ENCODE measurements at regions not wholly inside any gene's neighbourhood (a gene's known extent, or its start where the extent isn't known, plus 50 kb on each side); places are given as distances from the start of the nearest gene placed in this dataset.

DNA sequence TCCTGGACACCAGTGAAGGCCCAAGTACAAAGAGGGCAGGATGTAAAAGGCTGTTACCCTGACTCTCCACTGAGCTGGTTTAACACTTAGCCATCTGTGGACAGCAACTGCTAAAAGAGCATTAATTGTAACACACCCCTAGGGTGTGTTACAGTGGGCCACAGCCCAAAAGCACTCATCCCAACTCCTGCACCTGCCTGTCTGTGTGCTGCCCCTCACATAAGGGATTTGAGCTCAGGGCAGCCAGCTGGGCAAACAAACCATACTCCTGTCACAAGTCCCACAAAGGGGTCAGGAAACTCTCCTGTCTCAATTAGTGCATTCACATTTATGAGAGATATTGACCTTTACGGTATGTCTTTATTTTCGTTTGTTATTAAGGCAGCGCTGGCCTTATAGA is 833.1 kb upstream of the NXPH2 start:
- no peak for TF ChIP-seq ZBTB7A (IDR thresholded peaks at IDR 0.05; ENCODE audit: borderline replicate concordance, control insufficient read depth, low read depth, low read length)
- TF ChIP-seq, protein P1, sequence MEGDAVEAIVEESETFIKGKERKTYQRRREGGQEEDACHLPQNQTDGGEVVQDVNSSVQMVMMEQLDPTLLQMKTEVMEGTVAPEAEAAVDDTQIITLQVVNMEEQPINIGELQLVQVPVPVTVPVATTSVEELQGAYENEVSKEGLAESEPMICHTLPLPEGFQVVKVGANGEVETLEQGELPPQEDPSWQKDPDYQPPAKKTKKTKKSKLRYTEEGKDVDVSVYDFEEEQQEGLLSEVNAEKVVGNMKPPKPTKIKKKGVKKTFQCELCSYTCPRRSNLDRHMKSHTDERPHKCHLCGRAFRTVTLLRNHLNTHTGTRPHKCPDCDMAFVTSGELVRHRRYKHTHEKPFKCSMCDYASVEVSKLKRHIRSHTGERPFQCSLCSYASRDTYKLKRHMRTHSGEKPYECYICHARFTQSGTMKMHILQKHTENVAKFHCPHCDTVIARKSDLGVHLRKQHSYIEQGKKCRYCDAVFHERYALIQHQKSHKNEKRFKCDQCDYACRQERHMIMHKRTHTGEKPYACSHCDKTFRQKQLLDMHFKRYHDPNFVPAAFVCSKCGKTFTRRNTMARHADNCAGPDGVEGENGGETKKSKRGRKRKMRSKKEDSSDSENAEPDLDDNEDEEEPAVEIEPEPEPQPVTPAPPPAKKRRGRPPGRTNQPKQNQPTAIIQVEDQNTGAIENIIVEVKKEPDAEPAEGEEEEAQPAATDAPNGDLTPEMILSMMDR (IDR thresholded peaks at IDR 0.05 in 2 of 3, conservative IDR thresholded peaks at IDR 0.05 in 1 of 3; ENCODE audit: insufficient read depth in 2 of 3, low read depth in 1 of 3, low read length in 3 of 3), result no peak
- TF ChIP-seq ZNF232 (CRISPR knock-in tag; IDR thresholded peaks at IDR 0.05), result no peak
- TF ChIP-seq FOXO4 (CRISPR knock-in tag; IDR thresholded peaks at IDR 0.05), result no peak
- TF ChIP-seq ELK1 (CRISPR knock-in tag; IDR thresholded peaks at IDR 0.05), result no peak
- no peak for TF ChIP-seq ZNF445 (CRISPR knock-in tag; IDR thresholded peaks at IDR 0.05; ENCODE audit: low read depth)
- TF ChIP-seq, protein P2, sequence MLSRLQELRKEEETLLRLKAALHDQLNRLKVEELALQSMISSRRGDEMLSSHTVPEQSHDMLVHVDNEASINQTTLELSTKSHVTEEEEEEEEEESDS (CRISPR knock-in tag; IDR thresholded peaks at IDR 0.05), result no peak
